ENCODE measurements at regions not wholly inside any gene's neighbourhood (a gene's known extent, or its start where the extent isn't known, plus 50 kb on each side); places are given as distances from the start of the nearest gene placed in this dataset.

GRCh38 chr12:20096430-20096829 lies 271.9 kb upstream of the PDE3A start:
- no peak overlapping the region for H3K4me2 ChIP-seq (ENCODE audit: low read depth, low read length)
- no peak overlapping the region for H3K4me3 ChIP-seq (ENCODE audit: low read length)
- no peaks in the 10 kb centered on the region for H3K9me3 ChIP-seq (replicated peaks; ENCODE audit: insufficient read depth, low read length)
- H3K9me2 ChIP-seq (replicated peaks; ENCODE audit: insufficient read depth, low read length): no peaks in the 10 kb centered on the region
- H3K27me3 ChIP-seq (replicated peaks; ENCODE audit: insufficient read depth, low read length): no peaks in the 10 kb centered on the region
- no peak for TF ChIP-seq CTCF (IDR thresholded peaks at IDR 0.05; ENCODE audit: low read length)
- no peak for TF ChIP-seq EZH2 (optimal IDR thresholded peaks at IDR 0.05; ENCODE audit: low read depth, low read length)
- no peak for TF ChIP-seq EZH2phosphoT487 (IDR thresholded peaks at IDR 0.05; ENCODE audit: low read length)
- DNase-seq: no peak
- H3K36me3 ChIP-seq (replicated peaks; ENCODE audit: insufficient read depth, low read length): no peaks in the 10 kb centered on the region
- no peaks in the 10 kb centered on the region for H3K4me1 ChIP-seq (ENCODE audit: low read length)
- no peak overlapping the region for H3K9ac ChIP-seq (ENCODE audit: low read length)
- H4K20me1 ChIP-seq (ENCODE audit: insufficient read depth, low read length): no peaks in the 10 kb centered on the region
- no peaks in the 10 kb centered on the region for H3K79me2 ChIP-seq (ENCODE audit: low read length)
- H3K27ac ChIP-seq (ENCODE audit: low read length): no peak overlapping the region
- no peak overlapping the region for H2AFZ ChIP-seq (ENCODE audit: low read length)
- no peaks in the 10 kb centered on the region for H3F3A ChIP-seq (ENCODE audit: insufficient read depth, low read length)

GRCh38 chr12:20097626-20098025 lies 270.7 kb upstream of the PDE3A start:
- DNase-seq: no peak
- H3K79me2 ChIP-seq (ENCODE audit: low read length): no peaks in the 10 kb centered on the region
- no peaks in the 10 kb centered on the region for H3K4me1 ChIP-seq (ENCODE audit: low read length)
- H3K27me3 ChIP-seq (replicated peaks; ENCODE audit: insufficient read depth, low read length): no peaks in the 10 kb centered on the region
- no peak overlapping the region for H2AFZ ChIP-seq (ENCODE audit: low read length)
- no peaks in the 10 kb centered on the region for H4K20me1 ChIP-seq (ENCODE audit: insufficient read depth, low read length)
- no peaks in the 10 kb centered on the region for H3K9me2 ChIP-seq (replicated peaks; ENCODE audit: insufficient read depth, low read length)
- H3K4me2 ChIP-seq (ENCODE audit: low read depth, low read length): no peak overlapping the region
- TF ChIP-seq CTCF (IDR thresholded peaks at IDR 0.05; ENCODE audit: low read length): no peak
- TF ChIP-seq EZH2 (optimal IDR thresholded peaks at IDR 0.05; ENCODE audit: low read depth, low read length): no peak
- TF ChIP-seq EZH2phosphoT487 (IDR thresholded peaks at IDR 0.05; ENCODE audit: low read length): no peak
- no peak overlapping the region for H3K4me3 ChIP-seq (ENCODE audit: low read length)
- no peak overlapping the region for H3K27ac ChIP-seq (ENCODE audit: low read length)
- H3K9ac ChIP-seq (ENCODE audit: low read length): no peak overlapping the region
- no peaks in the 10 kb centered on the region for H3K36me3 ChIP-seq (replicated peaks; ENCODE audit: insufficient read depth, low read length)
- H3F3A ChIP-seq (ENCODE audit: insufficient read depth, low read length): no peaks in the 10 kb centered on the region
- no peaks in the 10 kb centered on the region for H3K9me3 ChIP-seq (replicated peaks; ENCODE audit: insufficient read depth, low read length)

- H3K79me2 ChIP-seq (ENCODE audit: low read length): no peaks in the 10 kb centered on the region
- TF ChIP-seq EZH2 (optimal IDR thresholded peaks at IDR 0.05; ENCODE audit: low read depth, low read length) (no peak), EZH2phosphoT487 (IDR thresholded peaks at IDR 0.05; ENCODE audit: low read length) (no peak), CTCF (IDR thresholded peaks at IDR 0.05; ENCODE audit: low read length) (no peak)
- no peak for DNase-seq
- H3K36me3 ChIP-seq (replicated peaks; ENCODE audit: insufficient read depth, low read length): no peaks in the 10 kb centered on the region
- H3K27me3 ChIP-seq (replicated peaks; ENCODE audit: insufficient read depth, low read length): no peaks in the 10 kb centered on the region
- H3K9ac ChIP-seq (ENCODE audit: low read length): no peak overlapping the region
- H3K27ac ChIP-seq (ENCODE audit: low read length): no peak overlapping the region
- H4K20me1 ChIP-seq (ENCODE audit: insufficient read depth, low read length): no peaks in the 10 kb centered on the region
- H3K4me2 ChIP-seq (ENCODE audit: low read depth, low read length): no peak overlapping the region
- H3F3A ChIP-seq (ENCODE audit: insufficient read depth, low read length): no peaks in the 10 kb centered on the region
- no peak overlapping the region for H3K4me3 ChIP-seq (ENCODE audit: low read length)
- no peaks in the 10 kb centered on the region for H3K9me2 ChIP-seq (replicated peaks; ENCODE audit: insufficient read depth, low read length)
- no peak overlapping the region for H2AFZ ChIP-seq (ENCODE audit: low read length)
- H3K4me1 ChIP-seq (ENCODE audit: low read length): no peaks in the 10 kb centered on the region
- no peaks in the 10 kb centered on the region for H3K9me3 ChIP-seq (replicated peaks; ENCODE audit: insufficient read depth, low read length)
Observed at GRCh38 chr12:20099395-20100183, 268.7 kb upstream of the PDE3A start.
